IPS DF 4.7 (cell line): ENCODE measurements at regions not wholly inside any gene's neighbourhood (a gene's known extent, or its start where the extent isn't known, plus 50 kb on each side); places are given as distances from the start of the nearest gene placed in this dataset.
"Not testable (repeated sequence)": the region's sequence is repeated elsewhere in the genome, so short reads cannot be mapped to it uniquely, and the experiment has no call there.

Source experiments
- DNase-seq: peaks from one replicate; pipeline ENCODE4 v3.0.0-alpha.2; 2013; ENCODE audit warnings: low spot score; ENCODE audit errors: extremely low read depth

DNA sequence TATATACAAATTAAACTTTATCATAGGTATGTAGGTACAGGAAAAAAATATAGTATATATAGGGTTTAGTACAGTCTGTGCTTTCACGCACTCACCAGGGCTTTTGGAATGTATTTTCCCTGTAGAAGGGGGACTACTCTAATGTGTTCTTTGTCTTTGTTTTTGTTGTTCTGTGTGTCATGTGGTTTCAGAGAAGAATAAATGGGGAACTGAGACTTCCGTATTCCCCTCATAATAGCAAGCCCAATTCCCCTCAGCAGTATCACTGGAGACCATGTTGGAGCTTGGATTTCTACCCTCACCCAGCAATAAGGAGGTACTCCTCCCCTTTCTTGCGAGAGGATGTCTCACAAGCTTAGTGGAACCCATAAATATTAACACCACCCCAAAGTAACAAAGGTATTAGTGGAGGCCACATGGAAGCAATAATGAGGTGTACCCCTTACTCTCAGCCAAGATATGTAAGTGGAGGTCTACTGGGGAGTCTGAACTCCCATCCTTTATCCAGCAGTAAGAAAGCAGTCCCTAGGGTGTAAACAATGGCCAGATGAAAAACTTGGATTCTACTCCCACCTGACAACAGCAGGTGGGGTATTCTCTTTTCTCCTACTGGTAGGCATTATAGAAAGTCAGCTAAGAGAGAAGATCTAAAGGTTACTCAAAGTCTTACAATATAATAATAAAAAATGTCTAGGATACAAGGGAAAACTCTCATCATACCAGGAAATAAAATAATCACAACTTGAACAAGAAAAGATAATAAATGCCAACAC lies 805.4 kb upstream of the GALNTL6 start:
- DNase-seq: no peak

DNA sequence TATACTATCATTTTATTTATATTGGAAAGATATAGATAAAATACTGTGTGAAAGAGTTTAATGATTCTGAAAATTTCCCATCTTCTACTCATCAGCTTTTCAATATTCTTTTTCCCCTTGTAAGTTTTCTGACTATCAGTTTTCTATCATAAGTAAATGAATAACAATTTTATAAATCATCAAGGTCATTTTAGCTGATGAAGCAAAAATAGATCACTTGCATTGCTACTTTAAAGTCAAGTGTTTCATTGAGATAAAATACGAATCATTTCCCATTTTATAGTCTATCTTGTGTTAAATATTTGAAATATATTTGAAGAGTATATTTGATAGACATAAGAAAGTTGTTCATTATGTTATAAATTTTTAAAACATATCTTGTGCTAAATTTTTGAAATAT lies 811.0 kb upstream of the GALNTL6 start:
- DNase-seq: no peak

DNA sequence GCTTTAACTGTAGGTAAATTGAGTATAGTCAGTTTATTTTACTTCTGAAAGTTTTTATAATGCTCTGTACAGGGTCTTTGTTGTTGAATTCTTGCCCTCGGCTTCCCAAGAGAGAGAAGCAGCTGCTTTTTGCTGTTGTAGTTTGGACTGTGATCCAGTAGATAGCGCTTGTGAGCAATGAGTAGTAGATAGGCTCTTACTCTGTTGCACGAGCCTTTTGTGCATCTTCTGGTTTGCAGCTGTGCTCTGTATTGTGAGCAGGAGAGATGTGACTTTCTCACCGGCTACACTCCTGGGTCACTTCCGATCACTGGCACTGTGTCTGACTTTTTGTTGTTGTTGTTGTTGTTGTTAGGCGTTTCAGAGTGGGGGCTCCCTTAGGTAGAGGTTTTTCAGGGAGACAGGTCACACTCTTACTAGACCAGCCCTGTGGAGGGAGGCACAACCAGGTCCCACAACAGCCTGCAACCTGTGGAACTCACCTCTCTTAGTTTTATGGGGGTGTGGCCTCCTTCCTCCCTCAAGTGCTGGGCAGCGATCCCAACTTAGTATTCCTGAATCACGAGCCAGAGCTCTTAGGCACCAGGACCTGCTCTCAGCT lies 822.1 kb upstream of the GALNTL6 start:
- peak; percentile 46 for DNase-seq

DNA sequence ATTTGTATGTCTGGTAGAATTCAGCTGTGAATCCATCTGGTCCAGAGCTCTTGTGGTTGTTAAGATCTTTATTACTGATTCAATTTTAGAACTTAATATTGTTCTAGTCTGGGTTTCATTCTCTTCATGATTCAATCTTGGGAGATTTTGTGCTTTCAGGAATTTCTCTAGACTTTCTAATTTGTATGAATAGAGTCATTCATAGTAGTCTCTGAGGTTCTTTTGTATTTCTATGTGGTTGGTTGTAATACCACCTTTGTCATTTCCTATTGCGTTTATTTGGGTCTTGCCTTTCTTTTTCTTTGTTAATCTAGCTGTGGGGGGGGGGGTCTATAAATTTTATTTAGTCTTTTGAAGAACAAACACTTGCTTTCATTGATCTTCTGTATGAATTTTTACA lies 824.8 kb upstream of the GALNTL6 start:
- no peak for DNase-seq

DNA sequence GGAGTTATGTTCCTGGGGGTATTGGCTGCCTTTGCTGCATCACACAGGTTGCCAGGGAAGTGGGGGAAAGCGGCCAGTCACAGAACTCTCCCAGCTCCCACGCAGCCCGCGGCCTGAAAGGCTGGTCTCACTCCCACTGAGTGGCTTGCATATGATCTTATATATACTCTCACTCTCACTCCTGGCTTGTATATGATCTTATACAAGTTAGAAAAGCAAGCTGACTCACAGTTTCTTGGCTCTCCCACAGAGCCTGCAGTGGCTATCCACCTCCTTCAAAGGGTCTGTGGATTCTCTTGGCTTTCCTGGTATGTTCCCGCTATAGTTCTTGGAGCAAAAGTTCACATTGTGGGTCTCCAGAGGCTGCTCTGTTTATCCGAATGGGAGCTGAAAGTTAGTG lies 833.5 kb upstream of the GALNTL6 start:
- no peak for DNase-seq

DNA sequence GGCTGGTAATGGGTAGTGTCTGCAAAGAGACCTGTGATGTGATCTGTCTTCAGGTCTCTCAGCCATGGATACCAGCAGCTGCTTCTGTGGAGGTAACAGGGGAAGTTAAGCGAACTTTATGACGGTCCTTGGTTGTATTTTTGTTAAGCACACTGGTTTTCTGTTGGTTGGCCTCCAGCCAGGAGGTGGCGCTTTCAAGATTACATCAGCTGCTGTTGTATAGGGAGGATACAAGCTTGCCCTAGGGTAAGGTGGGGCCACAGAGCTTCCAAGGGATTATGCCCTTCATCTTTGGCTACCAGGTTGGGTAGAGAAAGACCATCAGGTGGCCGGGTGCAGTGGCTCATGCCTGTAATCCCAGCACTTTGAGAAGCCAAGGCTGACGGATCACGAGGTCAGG lies 834.2 kb upstream of the GALNTL6 start:
- no peak for DNase-seq

DNA sequence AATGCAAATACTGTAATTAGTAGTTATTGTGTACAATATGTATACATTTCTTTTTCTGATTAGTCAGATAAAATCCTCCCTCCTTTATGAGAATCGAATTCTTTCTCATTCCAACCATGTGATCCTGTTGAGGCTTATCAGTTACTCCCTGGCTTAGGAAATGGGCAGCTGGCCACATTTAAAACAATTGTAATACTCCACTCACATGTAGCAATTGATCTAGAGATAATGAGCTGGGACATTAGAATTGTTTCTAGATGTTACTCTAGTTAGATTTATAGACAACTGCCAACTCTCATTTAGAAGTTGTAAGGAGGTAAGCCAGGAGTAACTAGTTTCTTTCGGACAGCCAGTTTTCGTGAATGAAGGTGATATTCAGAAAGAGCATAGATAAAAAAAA lies 859.3 kb upstream of the AADAT start:
- DNase-seq: no peak

DNA sequence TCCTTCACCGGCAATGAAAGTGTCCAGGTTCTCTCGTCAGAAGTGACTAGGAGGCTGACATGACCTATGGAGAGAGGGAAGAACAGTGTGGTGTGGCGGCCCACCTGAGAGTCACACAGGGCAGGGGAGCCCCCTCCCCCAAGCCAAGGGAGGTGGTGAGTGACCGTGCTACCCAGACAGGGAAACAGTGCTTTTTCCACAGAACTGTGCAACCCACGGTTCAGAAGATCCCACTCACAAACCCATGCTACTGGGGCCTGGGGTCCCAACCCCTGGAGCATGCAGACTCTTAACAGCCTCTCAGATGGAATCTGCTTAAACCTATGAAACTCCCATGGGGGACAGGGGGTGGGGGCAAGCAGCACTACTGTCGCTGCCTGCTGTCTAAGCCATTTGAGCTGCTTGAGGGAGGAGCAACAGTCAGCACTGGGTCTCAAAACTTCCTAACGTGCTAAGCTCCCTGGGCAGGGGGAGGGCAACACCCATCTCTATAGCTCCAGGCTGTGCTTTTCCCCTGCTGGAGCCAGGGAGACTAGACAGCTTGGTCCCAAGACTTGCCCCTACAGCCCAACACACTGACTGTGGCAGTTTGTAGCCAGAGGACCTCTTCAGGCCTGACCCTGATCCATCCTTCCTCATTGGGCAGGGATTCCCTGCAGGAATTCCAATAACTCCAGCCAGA lies 850.4 kb upstream of the AADAT start:
- no peak for DNase-seq

DNA sequence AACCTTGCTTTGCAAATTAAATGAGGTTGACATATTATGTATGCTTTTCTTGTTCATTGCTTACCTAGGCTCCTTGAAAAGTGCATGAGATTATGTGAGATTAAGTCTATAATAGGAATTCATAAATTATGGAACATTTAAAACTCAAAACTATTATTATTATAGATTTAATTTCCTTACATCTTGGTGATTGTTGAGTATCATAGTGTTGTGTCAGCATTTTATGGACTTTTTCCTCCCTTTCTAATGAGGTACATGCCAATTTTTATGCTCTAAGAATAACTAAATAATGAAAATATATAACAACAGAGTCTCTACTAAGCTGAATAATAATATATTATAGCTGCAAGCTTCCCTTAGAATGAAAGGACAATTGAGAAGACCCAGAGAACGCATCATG lies 848.8 kb upstream of the AADAT start:
- DNase-seq: no peak

DNA sequence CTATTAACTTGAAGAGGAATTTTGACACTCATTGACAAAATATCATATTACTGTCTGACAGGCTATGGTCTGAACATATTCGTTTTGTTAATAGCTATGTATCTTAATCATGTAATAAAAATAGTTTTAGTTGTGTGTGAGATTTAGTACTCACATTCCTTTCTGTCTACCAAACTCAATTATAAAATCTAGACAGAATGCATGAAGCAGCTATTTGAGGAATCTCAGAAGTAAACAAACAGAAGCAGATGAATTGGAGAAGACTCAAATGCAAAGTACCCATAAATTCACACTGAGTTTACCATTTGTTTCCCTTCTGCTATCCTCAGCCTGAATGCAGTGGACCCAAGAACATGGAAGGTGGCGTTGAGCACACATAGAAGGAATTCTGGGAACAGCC lies 841.6 kb upstream of the AADAT start:
- DNase-seq: no peak

DNA sequence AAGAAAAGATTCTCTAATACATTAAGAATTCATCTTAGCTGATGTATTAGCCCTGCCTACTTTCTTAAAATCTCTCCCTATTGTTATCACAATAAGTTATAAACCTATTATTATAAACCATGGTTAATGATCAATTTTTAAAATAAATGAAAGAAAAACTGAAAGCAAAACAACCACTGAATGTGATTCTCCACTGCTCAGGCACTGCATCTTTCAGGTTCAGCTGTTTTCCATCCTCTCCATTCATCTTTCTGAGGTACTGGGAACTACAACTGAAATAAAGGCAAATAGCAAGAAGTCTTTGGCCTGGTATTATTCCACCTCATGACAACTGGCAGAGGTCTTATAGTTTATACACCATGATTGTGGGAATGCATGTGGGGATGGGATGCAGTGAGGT lies 798.9 kb upstream of the AADAT start:
- DNase-seq: no peak

DNA sequence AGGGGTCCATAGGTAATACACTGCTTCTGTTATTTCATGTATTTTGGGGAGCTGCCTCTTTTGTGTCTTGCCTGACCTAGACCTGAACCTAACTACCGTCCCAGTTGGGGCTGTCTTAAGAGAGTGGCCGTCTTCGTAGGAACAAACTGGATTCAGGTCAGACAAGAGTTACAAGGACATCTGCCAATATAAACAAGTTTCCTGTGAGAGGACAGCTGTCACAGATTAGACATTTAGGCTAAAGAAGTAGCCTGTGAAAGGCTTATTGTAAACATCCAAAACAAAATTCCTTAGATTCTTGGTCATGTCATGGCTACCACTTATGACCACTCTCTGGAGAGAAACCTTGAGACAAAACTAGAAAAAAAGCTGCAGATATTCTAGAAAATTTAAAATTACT lies 797.6 kb upstream of the AADAT start:
- DNase-seq: no peak

DNA sequence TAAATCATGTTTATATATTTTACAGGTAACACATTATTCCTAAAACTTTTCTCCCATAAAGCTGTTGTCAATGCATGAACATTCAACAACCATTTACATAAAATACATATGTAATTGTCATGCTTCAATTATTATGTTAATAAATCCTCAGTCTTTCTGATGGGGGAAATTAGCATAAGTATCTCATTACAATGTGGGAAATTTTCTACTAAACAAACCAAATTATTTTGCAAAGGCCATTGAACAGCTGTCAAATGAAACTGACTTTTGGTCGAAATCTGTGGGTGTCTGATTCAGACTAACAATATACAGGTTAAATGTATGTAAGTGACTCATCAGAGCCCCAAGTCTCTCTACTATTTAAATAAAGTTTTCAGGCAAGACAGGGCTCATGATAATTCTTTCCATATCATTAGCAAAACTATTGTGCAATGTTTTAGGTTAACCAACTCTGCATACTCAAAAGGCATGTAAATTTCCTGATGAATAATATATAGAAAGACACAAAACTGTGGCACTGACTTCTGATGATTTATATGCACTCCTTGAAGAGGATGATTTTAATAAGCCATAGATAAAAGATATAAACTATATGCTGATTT lies 795.3 kb upstream of the AADAT start:
- no peak for DNase-seq

DNA sequence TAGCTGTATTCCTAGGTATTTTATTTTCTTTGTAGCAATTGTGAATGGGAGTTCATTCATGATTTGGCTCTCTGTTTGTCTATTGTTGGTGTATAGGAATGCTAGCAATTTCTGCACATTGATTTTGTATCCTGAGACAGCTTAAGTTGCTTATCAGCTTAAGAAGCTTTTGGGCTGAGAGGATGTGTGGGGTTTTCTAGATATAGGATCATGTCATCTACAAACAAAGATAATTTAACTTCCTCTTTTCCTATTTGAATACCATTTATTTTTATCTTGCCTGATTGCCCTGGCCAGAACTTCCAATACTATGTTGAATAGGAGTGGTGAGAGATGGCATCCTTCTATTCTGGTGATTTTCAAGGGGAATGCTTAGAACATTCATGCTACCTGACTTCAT lies 791.9 kb upstream of the AADAT start:
- DNase-seq: not testable (repeated sequence)

DNA sequence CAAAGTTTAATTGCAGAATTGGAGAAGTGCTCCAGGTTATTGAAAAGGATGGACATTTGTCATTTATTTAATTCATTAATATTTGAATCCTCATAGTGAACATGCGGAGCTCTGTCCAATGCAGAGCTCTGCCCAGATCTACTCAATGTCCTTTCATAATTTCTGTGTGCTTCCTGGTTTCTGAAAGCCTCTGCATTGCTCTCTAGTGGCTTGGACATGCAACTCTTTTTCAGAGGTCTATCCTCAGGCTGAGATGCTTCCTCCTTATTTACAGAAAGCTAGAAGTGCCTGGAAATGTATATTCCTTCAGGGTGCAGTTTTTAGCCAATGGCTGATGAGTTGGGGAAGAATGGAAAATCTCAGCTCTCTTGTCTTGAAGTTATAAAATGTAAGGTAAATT lies 786.1 kb upstream of the AADAT start:
- no peak for DNase-seq

DNA sequence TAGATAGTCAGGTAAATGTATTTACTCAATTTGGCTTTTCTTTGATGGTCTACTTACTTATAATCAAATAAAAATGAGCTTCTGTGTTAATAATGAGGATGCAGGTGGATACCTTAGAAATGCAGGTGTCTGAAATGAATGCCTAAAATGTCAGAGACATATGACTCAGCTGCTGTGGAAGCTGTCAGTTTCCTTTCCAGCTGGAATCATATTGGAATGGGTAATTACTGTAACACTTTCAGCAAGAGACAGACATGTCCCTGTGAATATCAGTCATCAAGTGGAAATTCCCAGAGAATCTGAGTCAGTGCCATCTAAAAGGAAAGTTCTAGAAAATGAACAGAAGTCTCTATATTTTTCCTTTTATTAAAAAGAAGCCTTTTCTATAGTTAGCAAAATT lies 783.0 kb upstream of the AADAT start:
- DNase-seq: no peak

DNA sequence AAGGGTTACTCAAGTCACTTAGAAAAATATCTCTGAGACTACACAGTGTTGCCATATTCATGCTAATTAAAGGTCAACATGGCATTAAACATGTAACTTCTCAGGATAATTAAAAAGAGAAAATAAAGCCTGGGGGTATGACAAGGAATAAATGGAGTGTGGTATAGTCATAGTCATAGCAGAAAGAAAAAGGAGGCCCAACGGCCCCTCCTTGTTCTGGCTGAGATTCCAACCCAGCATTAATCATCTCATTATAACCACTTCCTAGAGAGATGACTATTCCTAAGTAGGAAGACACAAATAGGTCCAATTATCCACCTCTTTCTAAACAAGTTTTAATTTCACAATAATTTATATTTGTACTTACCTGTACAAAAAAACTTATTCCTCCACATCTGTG lies 778.4 kb upstream of the AADAT start:
- DNase-seq: no peak

DNA sequence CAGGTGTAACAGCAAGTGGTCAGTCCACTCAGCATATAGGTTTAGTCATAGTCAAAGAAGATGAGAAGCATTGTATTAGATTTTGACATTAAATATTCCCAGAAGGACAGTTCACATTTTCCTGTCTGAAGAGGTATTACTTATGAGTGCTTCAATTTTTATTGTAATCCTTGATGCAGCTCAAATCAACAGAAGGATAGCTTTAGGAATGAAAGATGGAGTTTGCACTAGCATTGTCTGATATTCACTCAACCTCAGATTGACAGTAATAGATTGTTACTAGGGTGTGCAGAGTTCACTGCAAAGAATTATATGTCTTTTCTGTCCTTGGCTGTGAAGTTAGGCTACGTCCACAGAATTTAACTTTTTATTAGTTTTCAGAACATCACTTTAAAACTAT lies 764.3 kb upstream of the AADAT start:
- no peak for DNase-seq

DNA sequence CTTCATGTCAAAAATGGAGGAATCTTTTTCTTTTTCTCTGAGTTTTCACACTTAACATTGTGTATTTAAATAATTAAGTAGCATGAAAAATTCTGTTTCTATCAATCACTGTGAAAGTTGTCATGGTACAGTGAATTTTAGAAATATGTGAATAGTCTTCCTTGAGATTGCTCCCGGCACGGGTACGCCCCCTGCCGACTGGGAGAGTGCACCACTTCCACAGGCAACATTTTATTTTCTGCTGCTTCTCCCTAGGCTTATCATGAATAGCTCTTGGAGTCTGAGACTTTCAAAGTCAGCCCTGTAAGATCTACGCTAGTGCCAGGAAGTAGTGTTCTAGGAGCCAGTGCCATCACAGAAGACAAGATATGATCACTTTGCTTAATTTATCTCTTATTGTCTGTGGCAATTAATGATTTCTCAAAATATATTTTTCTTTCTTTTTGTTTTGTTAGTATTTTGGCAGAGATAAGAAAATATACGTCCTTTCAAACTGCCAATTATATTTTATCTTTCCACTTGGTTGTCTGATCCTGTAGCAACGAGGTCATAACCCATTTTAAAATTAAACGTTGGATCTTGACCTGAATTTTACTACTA lies 763.8 kb upstream of the AADAT start:
- DNase-seq: no peak

DNA sequence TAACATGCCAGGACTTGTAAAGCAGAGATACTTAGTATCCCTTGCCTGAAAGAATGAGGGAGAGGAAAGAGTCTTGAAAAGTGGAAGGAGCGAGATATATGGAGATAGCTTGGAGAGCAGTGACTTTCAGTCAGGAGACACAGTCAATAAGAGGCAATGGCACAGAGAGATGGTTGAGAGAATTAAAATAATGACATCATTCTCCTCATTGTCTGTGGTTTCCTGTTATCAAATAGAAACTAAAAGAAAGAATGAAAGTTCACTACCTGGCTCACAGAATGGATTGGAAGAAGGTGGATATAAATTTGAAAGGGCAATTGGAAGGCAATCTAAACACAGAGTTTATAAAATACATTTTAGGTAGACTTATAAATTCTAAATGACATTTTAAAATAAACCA lies 760.2 kb upstream of the AADAT start:
- no peak for DNase-seq

DNA sequence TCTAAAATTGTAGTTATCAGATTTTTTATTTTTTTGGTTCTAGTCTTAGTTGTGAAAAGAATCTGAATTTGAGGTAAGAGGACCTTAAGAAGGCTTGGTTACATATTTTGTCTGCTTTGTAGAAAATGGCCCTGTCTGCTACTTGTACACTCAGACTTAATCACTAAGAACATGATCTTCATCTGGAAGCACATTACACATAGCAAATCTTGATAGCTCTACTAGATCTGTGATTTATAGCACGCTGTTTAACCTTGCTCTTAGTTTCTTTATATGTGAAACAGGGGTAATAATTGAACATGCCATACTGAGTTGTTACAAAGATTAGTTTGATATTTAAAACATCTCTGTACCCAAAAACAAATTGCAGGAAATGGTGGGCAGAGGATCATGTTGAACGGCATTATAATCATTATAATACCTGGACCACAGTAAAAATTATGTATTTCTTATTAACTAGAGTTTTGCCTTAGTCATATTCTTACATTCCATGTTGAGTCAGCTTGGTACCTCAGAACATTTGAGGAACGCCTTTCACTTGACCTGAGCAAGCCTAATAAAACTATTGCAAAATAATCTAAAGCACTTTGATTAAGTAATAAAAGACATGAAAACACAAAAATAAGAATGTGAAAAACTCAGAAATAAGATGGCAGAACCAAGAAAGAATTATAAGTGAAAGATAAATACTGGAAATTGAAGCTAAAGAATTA lies 738.0 kb upstream of the AADAT start:
- no peak for DNase-seq
